HepG2 (cell line): ENCODE measurements at regions not wholly inside any gene's neighbourhood (a gene's known extent, or its start where the extent isn't known, plus 50 kb on each side); places are given as distances from the start of the nearest gene placed in this dataset.

Experiments
- ATAC-seq: fragments of 200-7000 bp; cut with Tn5 transposase; 3 replicates; pipeline ENCODE4 v1.9.1; 2020; ENCODE audit warnings: mild to moderate bottlenecking, moderate library complexity
- BruUV-seq: library from RNA; stranded (reverse); fragments of 400-500 nt; replicated peaks from 2 replicates; lab custom pipeline; 2021; lab: Mats Ljungman, UMichigan
- CTCF ChIA-PET: fragments of 300-600 bp; formaldehyde crosslinking; extraction: SDS; loops from one replicate; lab custom pipeline; 2021; ENCODE audit warnings: low total read pairs, inconsistent platforms, low intra/inter-chr PET ratio; lab: Yijun Ruan, JAX
- POLR2A ChIA-PET: fragments of 350-600 bp; sonication (Branson Sonifier 250); formaldehyde crosslinking; loops from one replicate; lab custom pipeline; 2020; ENCODE audit warnings: antibody characterized with exemption, inconsistent platforms; lab: Yijun Ruan, JAX
- DNase-seq: peaks from one replicate; pipeline ENCODE4 v3.0.0-alpha.2; 2015; ENCODE audit warnings: low spot score
- FAIRE-seq: peaks from 3 replicates; lab custom pipeline; 2011; peaks lifted over from hg19 to GRCh38; lab: Jason Lieb, UNC
- H2AFZ ChIP-seq: one replicate; pipeline ENCODE4 v1.6.1; 2011; ENCODE audit warnings: low read length, inconsistent platforms
- H3K27ac ChIP-seq: fragments of 300-600 bp; 3 replicates; pipeline ENCODE4 v1.8.0; 2011; ENCODE audit warnings: mixed run types, mild to moderate bottlenecking, mixed read lengths, low read length, inconsistent platforms; ENCODE audit not compliant: insufficient read depth; ENCODE audit errors: extremely low read length
- H3K27me3 ChIP-seq, 2 experiments: fragments of 200-600 bp in 1 of 2; 2 replicates in 1 of 2; 3 replicates in 1 of 2; pipeline versions ENCODE4 v1.6.0 to v1.8.0; 2011; ENCODE audit warnings: low read length in 2 of 2, mild to moderate bottlenecking in 2 of 2, moderate library complexity in 2 of 2, inconsistent platforms in 1 of 2; ENCODE audit not compliant: insufficient read depth in 2 of 2, control insufficient read depth in 1 of 2
- H3K36me3 ChIP-seq, 2 experiments: fragments of 200-600 bp in 1 of 2; replicated peaks in 1 of 2; 2 replicates in 1 of 2; 3 replicates in 1 of 2; pipeline versions ENCODE4 v1.5.1 to v1.8.0; 2011; ENCODE audit warnings: low read length in 2 of 2, inconsistent platforms in 1 of 2; ENCODE audit not compliant: insufficient read depth in 2 of 2, control insufficient read depth in 1 of 2
- H3K4me1 ChIP-seq: 2 replicates; pipeline ENCODE4 v1.5.1; 2012; ENCODE audit warnings: low read length, inconsistent platforms; ENCODE audit not compliant: insufficient read depth
- H3K4me2 ChIP-seq: 2 replicates; pipeline ENCODE4 v1.6.0; 2011; ENCODE audit warnings: low read depth, low read length, inconsistent platforms
- H3K4me3 ChIP-seq, 3 experiments: fragments of 200-600 bp in 1 of 3; sonication (generic), shearing (Covaris generic) in 1 of 3; replicated peaks in 1 of 3; 2 replicates each; pipeline ENCODE4 v1.5.1; 2011 to 2016; ENCODE audit warnings: low read length in 3 of 3, inconsistent platforms in 2 of 3, low read depth in 2 of 3, mild to moderate bottlenecking in 2 of 3, control low read depth in 1 of 3, mixed read lengths in 1 of 3; ENCODE audit not compliant: insufficient read depth in 1 of 3
- H3K79me2 ChIP-seq: one replicate; pipeline ENCODE4 v1.6.1; 2011; ENCODE audit warnings: low read length, inconsistent platforms; ENCODE audit not compliant: insufficient read depth
- H3K9ac ChIP-seq: 2 replicates; pipeline ENCODE4 v1.6.0; 2011; ENCODE audit warnings: mild to moderate bottlenecking, low read depth, low read length, inconsistent platforms; ENCODE audit not compliant: insufficient read depth
- H3K9me3 ChIP-seq: 2 replicates; pipeline ENCODE4 v1.5.1; 2012; ENCODE audit warnings: mild to moderate bottlenecking, low read length
- H4K20me1 ChIP-seq: 2 replicates; pipeline ENCODE4 v1.6.0; 2011; ENCODE audit warnings: inconsistent platforms, mild to moderate bottlenecking, low read length, moderate library complexity; ENCODE audit not compliant: insufficient read depth
- AHR ChIP-seq: IDR thresholded peaks from 2 replicates; pipeline ENCODE4 v1.6.1; 2018; ENCODE audit warnings: missing genetic modification reagents, missing compliant biosample characterization
- CREM ChIP-seq, 2 experiments: sonication (generic) in 1 of 2; formaldehyde crosslinking in 1 of 2; IDR thresholded peaks; 2 replicates each; pipeline versions ENCODE4 v1.4.0 to v1.6.1; 2016 to 2020; ENCODE audit warnings: antibody characterized with exemption in 1 of 2, mild to moderate bottlenecking in 1 of 2, missing genetic modification reagents in 1 of 2
- HDAC6 ChIP-seq: fragments of 200-600 bp; sonication (generic); IDR thresholded peaks from 2 replicates; pipeline ENCODE4 v1.7.0; 2017; ENCODE audit warnings: mild to moderate bottlenecking, antibody characterized with exemption, low read length, low read depth
- RFXANK ChIP-seq: IDR thresholded peaks from 2 replicates; pipeline ENCODE4 v1.6.1; 2016
- ZFP90 ChIP-seq: sonication (generic); formaldehyde crosslinking; IDR thresholded peaks from 2 replicates; pipeline ENCODE4 v1.8.0; 2022; ENCODE audit warnings: missing genetic modification reagents, mild to moderate bottlenecking, inconsistent platforms, borderline replicate concordance
- WGBS: methylation state at CpG from one replicate; pipeline ENCODE4 v1.1.6; 2017; ENCODE audit warnings: low lambda C conversion rate; 5-methylcytosine and 5-hydroxymethylcytosine counted together
- in situ Hi-C: cut with HindIII; loops from 2 replicates; pipeline ENCODE4 v1.10.0; 2017; ENCODE audit warnings: low pct_unique_long_range_greater_than_20kb; ENCODE audit not compliant: extremely low pct_ligation_motif_present
- intact Hi-C: fragments of 100-400 bp; cut with micrococcal nuclease; formaldehyde crosslinking; loops from one replicate; pipeline ENCODE4 v1.10.0; 2022; ENCODE audit not compliant: unreplicated experiment
- TF ChIP-seq, protein P1 (sequence below): sonication (generic); formaldehyde crosslinking; IDR thresholded peaks from 2 replicates; pipeline ENCODE4 v1.4.0; 2020; ENCODE audit warnings: missing genetic modification reagents, borderline replicate concordance
- TF ChIP-seq, protein P2 (sequence below): sonication (generic); formaldehyde crosslinking; IDR thresholded peaks from 2 replicates; pipeline ENCODE4 v1.4.0; 2020; ENCODE audit warnings: missing genetic modification reagents, borderline replicate concordance
- TF ChIP-seq, protein P3 (sequence below): sonication (generic); formaldehyde crosslinking; IDR thresholded peaks from 2 replicates; pipeline ENCODE4 v1.4.0; 2020; ENCODE audit warnings: missing genetic modification reagents, mild to moderate bottlenecking, borderline replicate concordance
- TF ChIP-seq, protein P4 (sequence below): sonication (generic); formaldehyde crosslinking; IDR thresholded peaks from 2 replicates; pipeline ENCODE4 v1.4.0; 2020; ENCODE audit warnings: mild to moderate bottlenecking, low read depth, missing genetic modification reagents

DNA sequence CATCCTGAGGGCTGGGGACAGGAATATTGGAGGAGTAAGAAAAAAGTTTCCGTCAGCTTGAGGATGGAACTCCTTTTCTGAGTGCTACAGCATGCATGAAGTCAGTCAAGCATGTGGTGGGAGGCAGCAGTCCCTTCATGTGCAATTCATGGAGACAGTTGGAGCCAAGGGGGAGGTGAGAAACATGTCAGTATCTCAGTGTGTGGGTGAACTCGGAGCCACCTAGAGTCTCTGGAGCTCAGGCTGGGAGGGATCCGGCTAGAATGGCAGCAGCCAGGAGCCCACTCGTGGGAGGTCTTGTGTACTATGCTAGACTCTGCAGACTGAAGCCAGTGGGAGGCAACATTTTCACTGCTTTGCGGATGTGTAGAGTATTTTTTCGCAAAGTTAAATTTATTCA, 60.3 kb downstream of the AVPR1A start:
- Histone ChIP-seq H2AFZ (no peak overlapping the region), H3K4me2 (no peak overlapping the region), H3K4me1 (peaks cover 19% of the 10 kb centered on the region), H4K20me1 (no peaks in the 10 kb centered on the region), H3K27ac (no peak overlapping the region), H3K9ac (no peak overlapping the region), H3K79me2 (no peaks in the 10 kb centered on the region), H3K36me3 (no peaks in the 10 kb centered on the region), H3K9me3 (no peaks in the 10 kb centered on the region), H3K4me3 (no peak overlapping the region), H3K27me3 (0 out of 5 replicates have a peak, but pooled peaks cover 0 to 11% of the 10 kb centered on the region in 2 experiments)
- 30% methylated on average over 5 of the region's 6 CpGs for WGBS
- no TSS peak for BruUV-seq
- in situ Hi-C loops: no loop called here
- ChIA-PET POLR2A (no interaction called here), CTCF (no interaction called here)
- intact Hi-C loops: no loop called here
- DNase-seq (no peak), FAIRE-seq (no peak), ATAC-seq (no peak)
- TF ChIP-seq CREM (IDR thresholded peaks at IDR 0.05): no peak
- no peak for TF ChIP-seq CREM (CRISPR knock-in tag; IDR thresholded peaks at IDR 0.05)
- no peak for TF ChIP-seq RFXANK (CRISPR knock-in tag)
- TF ChIP-seq ZFP90: no peak
- TF ChIP-seq, protein P1, sequence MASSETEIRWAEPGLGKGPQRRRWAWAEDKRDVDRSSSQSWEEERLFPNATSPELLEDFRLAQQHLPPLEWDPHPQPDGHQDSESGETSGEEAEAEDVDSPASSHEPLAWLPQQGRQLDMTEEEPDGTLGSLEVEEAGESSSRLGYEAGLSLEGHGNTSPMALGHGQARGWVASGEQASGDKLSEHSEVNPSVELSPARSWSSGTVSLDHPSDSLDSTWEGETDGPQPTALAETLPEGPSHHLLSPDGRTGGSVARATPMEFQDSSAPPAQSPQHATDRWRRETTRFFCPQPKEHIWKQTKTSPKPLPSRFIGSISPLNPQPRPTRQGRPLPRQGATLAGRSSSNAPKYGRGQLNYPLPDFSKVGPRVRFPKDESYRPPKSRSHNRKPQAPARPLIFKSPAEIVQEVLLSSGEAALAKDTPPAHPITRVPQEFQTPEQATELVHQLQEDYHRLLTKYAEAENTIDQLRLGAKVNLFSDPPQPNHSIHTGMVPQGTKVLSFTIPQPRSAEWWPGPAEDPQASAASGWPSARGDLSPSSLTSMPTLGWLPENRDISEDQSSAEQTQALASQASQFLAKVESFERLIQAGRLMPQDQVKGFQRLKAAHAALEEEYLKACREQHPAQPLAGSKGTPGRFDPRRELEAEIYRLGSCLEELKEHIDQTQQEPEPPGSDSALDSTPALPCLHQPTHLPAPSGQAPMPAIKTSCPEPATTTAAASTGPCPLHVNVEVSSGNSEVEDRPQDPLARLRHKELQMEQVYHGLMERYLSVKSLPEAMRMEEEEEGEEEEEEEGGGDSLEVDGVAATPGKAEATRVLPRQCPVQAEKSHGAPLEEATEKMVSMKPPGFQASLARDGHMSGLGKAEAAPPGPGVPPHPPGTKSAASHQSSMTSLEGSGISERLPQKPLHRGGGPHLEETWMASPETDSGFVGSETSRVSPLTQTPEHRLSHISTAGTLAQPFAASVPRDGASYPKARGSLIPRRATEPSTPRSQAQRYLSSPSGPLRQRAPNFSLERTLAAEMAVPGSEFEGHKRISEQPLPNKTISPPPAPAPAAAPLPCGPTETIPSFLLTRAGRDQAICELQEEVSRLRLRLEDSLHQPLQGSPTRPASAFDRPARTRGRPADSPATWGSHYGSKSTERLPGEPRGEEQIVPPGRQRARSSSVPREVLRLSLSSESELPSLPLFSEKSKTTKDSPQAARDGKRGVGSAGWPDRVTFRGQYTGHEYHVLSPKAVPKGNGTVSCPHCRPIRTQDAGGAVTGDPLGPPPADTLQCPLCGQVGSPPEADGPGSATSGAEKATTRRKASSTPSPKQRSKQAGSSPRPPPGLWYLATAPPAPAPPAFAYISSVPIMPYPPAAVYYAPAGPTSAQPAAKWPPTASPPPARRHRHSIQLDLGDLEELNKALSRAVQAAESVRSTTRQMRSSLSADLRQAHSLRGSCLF (CRISPR knock-in tag): no peak
- TF ChIP-seq, protein P2, sequence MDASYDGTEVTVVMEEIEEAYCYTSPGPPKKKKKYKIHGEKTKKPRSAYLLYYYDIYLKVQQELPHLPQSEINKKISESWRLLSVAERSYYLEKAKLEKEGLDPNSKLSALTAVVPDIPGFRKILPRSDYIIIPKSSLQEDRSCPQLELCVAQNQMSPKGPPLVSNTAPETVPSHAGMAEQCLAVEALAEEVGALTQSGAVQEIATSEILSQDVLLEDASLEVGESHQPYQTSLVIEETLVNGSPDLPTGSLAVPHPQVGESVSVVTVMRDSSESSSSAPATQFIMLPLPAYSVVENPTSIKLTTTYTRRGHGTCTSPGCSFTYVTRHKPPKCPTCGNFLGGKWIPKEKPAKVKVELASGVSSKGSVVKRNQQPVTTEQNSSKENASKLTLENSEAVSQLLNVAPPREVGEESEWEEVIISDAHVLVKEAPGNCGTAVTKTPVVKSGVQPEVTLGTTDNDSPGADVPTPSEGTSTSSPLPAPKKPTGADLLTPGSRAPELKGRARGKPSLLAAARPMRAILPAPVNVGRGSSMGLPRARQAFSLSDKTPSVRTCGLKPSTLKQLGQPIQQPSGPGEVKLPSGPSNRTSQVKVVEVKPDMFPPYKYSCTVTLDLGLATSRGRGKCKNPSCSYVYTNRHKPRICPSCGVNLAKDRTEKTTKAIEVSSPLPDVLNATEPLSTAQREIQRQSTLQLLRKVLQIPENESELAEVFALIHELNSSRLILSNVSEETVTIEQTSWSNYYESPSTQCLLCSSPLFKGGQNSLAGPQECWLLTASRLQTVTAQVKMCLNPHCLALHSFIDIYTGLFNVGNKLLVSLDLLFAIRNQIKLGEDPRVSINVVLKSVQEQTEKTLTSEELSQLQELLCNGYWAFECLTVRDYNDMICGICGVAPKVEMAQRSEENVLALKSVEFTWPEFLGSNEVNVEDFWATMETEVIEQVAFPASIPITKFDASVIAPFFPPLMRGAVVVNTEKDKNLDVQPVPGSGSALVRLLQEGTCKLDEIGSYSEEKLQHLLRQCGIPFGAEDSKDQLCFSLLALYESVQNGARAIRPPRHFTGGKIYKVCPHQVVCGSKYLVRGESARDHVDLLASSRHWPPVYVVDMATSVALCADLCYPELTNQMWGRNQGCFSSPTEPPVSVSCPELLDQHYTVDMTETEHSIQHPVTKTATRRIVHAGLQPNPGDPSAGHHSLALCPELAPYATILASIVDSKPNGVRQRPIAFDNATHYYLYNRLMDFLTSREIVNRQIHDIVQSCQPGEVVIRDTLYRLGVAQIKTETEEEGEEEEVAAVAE: no peak
- TF ChIP-seq, protein P3, sequence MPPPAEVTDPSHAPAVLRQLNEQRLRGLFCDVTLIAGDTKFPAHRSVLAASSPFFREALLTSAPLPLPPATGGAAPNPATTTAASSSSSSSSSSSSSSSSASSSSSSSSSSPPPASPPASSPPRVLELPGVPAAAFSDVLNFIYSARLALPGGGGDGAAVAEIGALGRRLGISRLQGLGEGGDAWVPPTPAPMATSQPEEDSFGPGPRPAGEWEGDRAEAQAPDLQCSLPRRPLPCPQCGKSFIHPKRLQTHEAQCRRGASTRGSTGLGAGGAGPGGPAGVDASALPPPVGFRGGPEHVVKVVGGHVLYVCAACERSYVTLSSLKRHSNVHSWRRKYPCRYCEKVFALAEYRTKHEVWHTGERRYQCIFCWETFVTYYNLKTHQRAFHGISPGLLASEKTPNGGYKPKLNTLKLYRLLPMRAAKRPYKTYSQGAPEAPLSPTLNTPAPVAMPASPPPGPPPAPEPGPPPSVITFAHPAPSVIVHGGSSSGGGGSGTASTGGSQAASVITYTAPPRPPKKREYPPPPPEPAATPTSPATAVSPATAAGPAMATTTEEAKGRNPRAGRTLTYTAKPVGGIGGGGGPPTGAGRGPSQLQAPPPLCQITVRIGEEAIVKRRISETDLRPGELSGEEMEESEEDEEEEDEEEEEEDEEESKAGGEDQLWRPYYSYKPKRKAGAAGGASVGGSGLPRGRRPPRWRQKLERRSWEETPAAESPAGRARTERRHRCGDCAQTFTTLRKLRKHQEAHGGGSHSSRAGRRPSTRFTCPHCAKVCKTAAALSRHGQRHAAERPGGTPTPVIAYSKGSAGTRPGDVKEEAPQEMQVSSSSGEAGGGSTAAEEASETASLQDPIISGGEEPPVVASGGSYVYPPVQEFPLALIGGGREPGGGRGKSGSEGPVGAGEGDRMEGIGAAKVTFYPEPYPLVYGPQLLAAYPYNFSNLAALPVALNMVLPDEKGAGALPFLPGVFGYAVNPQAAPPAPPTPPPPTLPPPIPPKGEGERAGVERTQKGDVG: no peak
- no peak for TF ChIP-seq AHR (CRISPR knock-in tag)
- TF ChIP-seq, protein P4, sequence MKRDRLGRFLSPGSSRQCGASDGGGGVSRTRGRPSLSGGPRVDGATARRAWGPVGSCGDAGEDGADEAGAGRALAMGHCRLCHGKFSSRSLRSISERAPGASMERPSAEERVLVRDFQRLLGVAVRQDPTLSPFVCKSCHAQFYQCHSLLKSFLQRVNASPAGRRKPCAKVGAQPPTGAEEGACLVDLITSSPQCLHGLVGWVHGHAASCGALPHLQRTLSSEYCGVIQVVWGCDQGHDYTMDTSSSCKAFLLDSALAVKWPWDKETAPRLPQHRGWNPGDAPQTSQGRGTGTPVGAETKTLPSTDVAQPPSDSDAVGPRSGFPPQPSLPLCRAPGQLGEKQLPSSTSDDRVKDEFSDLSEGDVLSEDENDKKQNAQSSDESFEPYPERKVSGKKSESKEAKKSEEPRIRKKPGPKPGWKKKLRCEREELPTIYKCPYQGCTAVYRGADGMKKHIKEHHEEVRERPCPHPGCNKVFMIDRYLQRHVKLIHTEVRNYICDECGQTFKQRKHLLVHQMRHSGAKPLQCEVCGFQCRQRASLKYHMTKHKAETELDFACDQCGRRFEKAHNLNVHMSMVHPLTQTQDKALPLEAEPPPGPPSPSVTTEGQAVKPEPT (CRISPR knock-in tag): no peak
- no peak for TF ChIP-seq HDAC6
